ENCODE measurements at regions not wholly inside any gene's neighbourhood (a gene's known extent, or its start where the extent isn't known, plus 50 kb on each side); places are given as distances from the start of the nearest gene placed in this dataset.

GRCh38 chr5:2180456-2180855 lies 297.7 kb upstream of the IRX4 start:
- TF ChIP-seq CTCF (IDR thresholded peaks at IDR 0.05), result no peak
- no peak for TF ChIP-seq ZFX (IDR thresholded peaks at IDR 0.05; ENCODE audit: borderline replicate concordance)
